GM12891 (cell line): ENCODE measurements at regions not wholly inside any gene's neighbourhood (a gene's known extent, or its start where the extent isn't known, plus 50 kb on each side); places are given as distances from the start of the nearest gene placed in this dataset.

Source experiments
- PAX5 ChIP-seq: IDR thresholded peaks from 2 replicates; pipeline ENCODE4 v1.6.1; 2011; ENCODE audit warnings: low read length, moderate library complexity, mild to moderate bottlenecking; ENCODE audit not compliant: insufficient read depth, severe bottlenecking
- POLR2A ChIP-seq: IDR thresholded peaks from 2 replicates; pipeline ENCODE4 v1.6.1; 2011; ENCODE audit warnings: low read depth, low read length, control low read depth
- POLR2AphosphoS5 ChIP-seq: IDR thresholded peaks from 2 replicates; pipeline ENCODE4 v1.6.1; 2011; ENCODE audit warnings: low read depth, low read length, control low read depth
- TAF1 ChIP-seq: IDR thresholded peaks from 2 replicates; pipeline ENCODE4 v1.6.1; 2011; ENCODE audit warnings: low read depth, low read length, control low read depth

DNA sequence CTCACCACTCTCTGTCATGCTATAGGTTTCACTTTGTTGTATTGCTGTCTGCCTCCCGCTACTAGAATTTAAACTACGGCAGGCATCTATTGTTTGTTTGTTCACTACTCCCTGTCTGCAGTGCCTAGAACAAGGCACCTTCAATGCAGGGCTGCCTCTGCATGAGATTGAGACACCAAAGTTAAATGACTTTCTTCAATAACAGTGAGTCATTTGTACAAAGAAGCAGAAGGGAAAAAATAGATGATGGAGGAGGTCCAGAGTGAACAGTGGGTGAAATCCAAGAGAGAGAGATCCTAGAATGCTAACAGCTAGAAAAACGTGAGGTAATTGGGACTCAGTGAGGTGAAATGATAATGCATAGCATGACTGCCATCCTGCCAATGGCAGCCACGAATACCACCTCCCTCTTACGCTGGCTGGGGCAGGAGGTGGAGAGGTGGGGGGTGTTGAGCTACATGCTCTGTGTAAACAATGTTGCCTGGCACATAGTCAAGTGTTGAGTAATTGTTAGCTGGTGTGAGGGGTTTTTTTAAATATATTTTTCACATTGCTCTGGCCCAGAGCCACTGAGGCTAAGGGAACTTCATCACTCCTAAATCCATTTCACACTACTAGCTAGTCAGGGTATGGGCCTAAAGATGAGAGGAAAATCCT lies 367.6 kb downstream of the RPS29 start:
- TF ChIP-seq TAF1 (no peak), POLR2A (no peak), PAX5 (no peak), POLR2AphosphoS5 (no peak)
